H1 (cell line): ENCODE measurements at regions not wholly inside any gene's neighbourhood (a gene's known extent, or its start where the extent isn't known, plus 50 kb on each side); places are given as distances from the start of the nearest gene placed in this dataset.

ENCODE experiments used
- CTCF ChIA-PET: fragments of 300-600 bp; sonication (Branson Sonifier 250); formaldehyde crosslinking; loops from one replicate; lab custom pipeline; 2021; ENCODE audit not compliant: partially characterized antibody; lab: Charles Lee
- POLR2A ChIA-PET: fragments of 300-600 bp; sonication (Branson Sonifier 250); formaldehyde crosslinking; loops from one replicate; lab custom pipeline; 2021; ENCODE audit warnings: inconsistent platforms; ENCODE audit not compliant: partially characterized antibody; lab: Charles Lee
- DNase-seq, 2 experiments: peaks; one replicate each; pipeline versions ENCODE4 v3.0.0 to v3.0.0-alpha.2; 2010 to 2022; ENCODE audit warnings: low spot score in 2 of 2, low read depth in 1 of 2, mixed read lengths in 1 of 2
- FAIRE-seq: peaks from 2 replicates; lab custom pipeline; 2011; peaks lifted over from hg19 to GRCh38; lab: Jason Lieb, UNC
- H2AFZ ChIP-seq: 2 replicates; pipeline ENCODE4 v1.8.1; 2012; ENCODE audit warnings: low read length, inconsistent platforms
- H2AK5ac ChIP-seq: 2 replicates; pipeline ENCODE4 v1.6.1; 2013; ENCODE audit warnings: low read depth, low read length
- H2BK120ac ChIP-seq: replicated peaks from 2 replicates; pipeline ENCODE3; 2013; ENCODE audit warnings: low read depth, low read length, inconsistent platforms
- H2BK12ac ChIP-seq: 2 replicates; pipeline ENCODE4 v1.6.1; 2013; ENCODE audit warnings: low read depth, low read length
- H2BK15ac ChIP-seq: 2 replicates; pipeline ENCODE4 v1.6.1; 2013; ENCODE audit warnings: low read length
- H2BK20ac ChIP-seq: 2 replicates; pipeline ENCODE4 v1.6.1; 2013; ENCODE audit warnings: low read length
- H2BK5ac ChIP-seq: 2 replicates; pipeline ENCODE4 v1.6.1; 2013; ENCODE audit warnings: low read depth, low read length
- H3K14ac ChIP-seq: 2 replicates; pipeline ENCODE4 v1.6.1; 2013; ENCODE audit warnings: inconsistent platforms; ENCODE audit not compliant: insufficient read length
- H3K18ac ChIP-seq: 2 replicates; pipeline ENCODE4 v1.6.1; 2013; ENCODE audit warnings: low read length; ENCODE audit errors: extremely low read depth
- H3K23ac ChIP-seq: 2 replicates; pipeline ENCODE4 v1.6.1; 2013; ENCODE audit warnings: inconsistent platforms; ENCODE audit not compliant: insufficient read length
- H3K23me2 ChIP-seq: 2 replicates; pipeline ENCODE4 v1.6.1; 2013; ENCODE audit warnings: low read depth, low read length
- H3K27ac ChIP-seq: 2 replicates; pipeline ENCODE4 v1.6.1; 2011; ENCODE audit warnings: low read depth, low read length, inconsistent platforms
- H3K27me3 ChIP-seq, 4 experiments: replicated peaks in 1 of 4; 1 replicate in 1 of 4; 2 replicates in 3 of 4; pipeline versions ENCODE4 v1.6.1 to v1.8.1; 2011 to 2013; ENCODE audit warnings: low read length in 3 of 4, mild to moderate bottlenecking in 3 of 4, inconsistent platforms in 2 of 4, mixed read lengths in 2 of 4, moderate library complexity in 1 of 4; ENCODE audit not compliant: control insufficient read depth in 3 of 4, insufficient read depth in 3 of 4; ENCODE audit errors: extremely low read depth in 1 of 4
- H3K36me3 ChIP-seq, 4 experiments: 2 replicates each; pipeline versions ENCODE4 v1.6.1 to v1.8.1; 2011 to 2013; ENCODE audit warnings: mild to moderate bottlenecking in 4 of 4, low read length in 3 of 4, moderate library complexity in 2 of 4, control low read depth in 1 of 4, inconsistent platforms in 1 of 4; ENCODE audit not compliant: insufficient read depth in 4 of 4, control insufficient read depth in 2 of 4
- H3K4ac ChIP-seq: replicated peaks from 2 replicates; pipeline ENCODE3; 2013; ENCODE audit warnings: low read length, low read depth, mixed read lengths, inconsistent platforms; ENCODE audit not compliant: insufficient read length
- H3K4me1 ChIP-seq, 4 experiments: replicated peaks in 1 of 4; 1 replicate in 1 of 4; 2 replicates in 3 of 4; pipeline versions ENCODE4 v1.6.1 to v1.8.1; 2011 to 2013; ENCODE audit warnings: low read length in 3 of 4, inconsistent platforms in 2 of 4, mixed read lengths in 1 of 4; ENCODE audit not compliant: insufficient read depth in 4 of 4, control insufficient read depth in 3 of 4
- H3K4me2 ChIP-seq, 2 experiments: 2 replicates each; pipeline versions ENCODE4 v1.6.1 to v1.8.1; 2011 to 2013; ENCODE audit warnings: low read depth in 2 of 2, low read length in 2 of 2, control low read depth in 1 of 2, inconsistent platforms in 1 of 2, mild to moderate bottlenecking in 1 of 2; ENCODE audit not compliant: insufficient read depth in 1 of 2
- H3K4me3 ChIP-seq, 4 experiments: fragments of 200-600, 300-600 bp in 1 of 4; sonication (generic), shearing (Covaris generic), sonication (Bioruptor Twin) in 1 of 4; 2 replicates each; pipeline versions ENCODE4 v1.5.1 to v1.8.1; 2011 to 2016; ENCODE audit warnings: low read length in 4 of 4, low read depth in 3 of 4, control low read depth in 2 of 4, inconsistent platforms in 2 of 4, mild to moderate bottlenecking in 2 of 4, mixed read lengths in 1 of 4, moderate library complexity in 1 of 4; ENCODE audit not compliant: insufficient read depth in 2 of 4; ENCODE audit errors: extremely low read depth in 1 of 4
- H3K56ac ChIP-seq: replicated peaks from 2 replicates; pipeline ENCODE3; 2013; ENCODE audit warnings: low read depth, mild to moderate bottlenecking, mixed read lengths, low read length, inconsistent platforms; ENCODE audit not compliant: insufficient read length
- H3K79me1 ChIP-seq: 2 replicates; pipeline ENCODE4 v1.6.1; 2013; ENCODE audit warnings: low read depth, low read length, control low read depth
- H3K79me2 ChIP-seq, 2 experiments: 2 replicates each; pipeline versions ENCODE4 v1.6.1 to v1.8.1; 2012 to 2013; ENCODE audit warnings: low read length in 2 of 2, mild to moderate bottlenecking in 2 of 2, inconsistent platforms in 1 of 2; ENCODE audit not compliant: insufficient read depth in 2 of 2, control insufficient read depth in 1 of 2
- H3K9ac ChIP-seq, 4 experiments: replicated peaks in 1 of 4; 1 replicate in 1 of 4; 2 replicates in 3 of 4; pipeline versions ENCODE4 v1.6.1 to v1.8.1; 2011 to 2013; ENCODE audit warnings: low read depth in 3 of 4, low read length in 3 of 4, control low read depth in 2 of 4, mild to moderate bottlenecking in 2 of 4, moderate library complexity in 2 of 4, inconsistent platforms in 1 of 4; ENCODE audit errors: extremely low read depth in 1 of 4
- H3K9me3 ChIP-seq, 2 experiments: 2 replicates each; pipeline versions ENCODE4 v1.6.1 to v1.8.1; 2012 to 2013; ENCODE audit warnings: mild to moderate bottlenecking in 2 of 2, moderate library complexity in 2 of 2, control low read depth in 1 of 2, inconsistent platforms in 1 of 2, low read depth in 1 of 2, low read length in 1 of 2, mixed read lengths in 1 of 2; ENCODE audit not compliant: insufficient read depth in 2 of 2
- H4K20me1 ChIP-seq, 2 experiments: replicated peaks in 1 of 2; 2 replicates each; pipeline versions ENCODE3 to v1.8.1; 2011 to 2013; ENCODE audit warnings: inconsistent platforms in 2 of 2, low read length in 2 of 2, mild to moderate bottlenecking in 1 of 2; ENCODE audit not compliant: insufficient read depth in 2 of 2, control insufficient read depth in 1 of 2
- H4K5ac ChIP-seq: 2 replicates; pipeline ENCODE4 v1.6.1; 2013; ENCODE audit warnings: low read length, low read depth, mixed read lengths, inconsistent platforms; ENCODE audit not compliant: insufficient read length
- H4K8ac ChIP-seq: 2 replicates; pipeline ENCODE4 v1.8.0; 2013; ENCODE audit warnings: mild to moderate bottlenecking, moderate library complexity, low read length, inconsistent platforms; ENCODE audit not compliant: insufficient read depth; ENCODE audit errors: extremely low read depth
- H4K91ac ChIP-seq: replicated peaks from 2 replicates; pipeline ENCODE3; 2013; ENCODE audit warnings: low read length, mixed read lengths, inconsistent platforms; ENCODE audit not compliant: insufficient read length
- BRCA1 ChIP-seq: IDR thresholded peaks from 2 replicates; pipeline ENCODE4 v1.6.1; 2012; ENCODE audit warnings: low read depth, low read length, improper control_type of control experiment
- HDAC2 ChIP-seq, 2 experiments: fragments of 300-600 bp in 1 of 2; sonication (generic) in 1 of 2; IDR thresholded peaks; 2 replicates each; pipeline ENCODE4 v1.6.1; 2011 to 2012; ENCODE audit warnings: low read depth in 2 of 2, low read length in 2 of 2, mild to moderate bottlenecking in 2 of 2, moderate library complexity in 2 of 2, borderline replicate concordance in 1 of 2, inconsistent platforms in 1 of 2
- HDAC6 ChIP-seq: IDR thresholded peaks from one replicate; pipeline ENCODE4 v1.7.1; 2012; ENCODE audit warnings: low read depth, mild to moderate bottlenecking, inconsistent platforms, low read length, moderate library complexity
- KDM1A ChIP-seq: fragments of 200-600, 300-600 bp; sonication (generic); IDR thresholded peaks from 2 replicates; pipeline ENCODE4 v1.7.1; 2016; ENCODE audit warnings: mild to moderate bottlenecking, low read length, borderline replicate concordance
- KDM4A ChIP-seq: IDR thresholded peaks from one replicate; pipeline ENCODE4 v1.7.1; 2012; ENCODE audit warnings: low read depth, mild to moderate bottlenecking, moderate library complexity, low read length, inconsistent platforms; ENCODE audit not compliant: severe bottlenecking
- SRF ChIP-seq: IDR thresholded peaks from 2 replicates; pipeline ENCODE4 v1.6.1; 2011; ENCODE audit warnings: mild to moderate bottlenecking, low read depth, low read length, moderate library complexity
- TBP ChIP-seq: IDR thresholded peaks from 2 replicates; pipeline ENCODE4 v1.6.1; 2011; ENCODE audit warnings: low read depth, low read length, improper control_type of control experiment
- WGBS, 2 experiments: shearing (Covaris generic) in 1 of 2; methylation state at CpG; one replicate each; pipeline versions ENCODE4 v1.1.6 to v1.1.7; 2013 to 2015; ENCODE audit warnings: low lambda C conversion rate in 2 of 2, mixed read lengths in 2 of 2, inconsistent platforms in 1 of 2, low coverage in 1 of 2, missing lambda C conversion rate in 1 of 2; ENCODE audit not compliant: insufficient replicate concordance in 2 of 2, insufficient coverage in 1 of 2, insufficient read length in 1 of 2; ENCODE audit errors: extremely low coverage in 1 of 2, missing lambda C conversion rate in 1 of 2; 5-methylcytosine and 5-hydroxymethylcytosine counted together

DNA sequence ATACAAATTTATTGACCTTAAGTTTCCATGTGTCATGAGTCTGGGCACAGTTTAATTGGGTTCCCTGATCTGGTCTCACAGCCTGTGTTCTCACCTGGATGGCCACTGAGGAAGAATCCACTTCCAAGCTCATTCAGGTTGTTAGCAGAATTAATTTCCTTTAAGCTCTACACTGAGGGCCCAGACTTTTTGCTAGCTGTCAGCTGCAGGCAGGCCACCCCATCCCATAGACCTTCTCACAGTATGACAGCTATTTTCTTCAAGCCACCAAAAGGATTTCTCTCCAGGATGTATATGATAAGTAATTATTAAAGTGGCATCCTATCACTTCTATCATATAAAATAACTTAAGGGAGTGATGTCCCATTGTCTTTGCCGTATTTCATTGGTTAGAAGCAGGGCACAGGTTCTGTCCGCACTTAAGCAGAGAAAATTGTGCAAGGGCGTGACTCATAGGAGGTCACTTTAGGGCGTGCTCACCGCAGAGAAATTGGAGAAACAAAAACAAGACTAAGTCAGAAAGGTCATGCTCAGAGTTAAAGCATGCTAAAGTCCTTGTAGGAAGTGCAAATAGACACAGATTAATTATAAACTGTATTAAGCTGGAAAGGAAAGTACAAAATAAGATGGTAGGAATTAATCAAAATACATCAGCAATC, 109.9 kb downstream of the AHR start:
- no peak overlapping the region for H2BK5ac ChIP-seq
- H3K79me1 ChIP-seq: no peaks in the 10 kb centered on the region
- no peak overlapping the region for H2BK15ac ChIP-seq
- H3K56ac ChIP-seq: no peak overlapping the region
- no peak for FAIRE-seq
- H3K4me1 ChIP-seq: no peaks in the 10 kb centered on the region
- H3K9me3 ChIP-seq: no peaks in the 10 kb centered on the region
- no peak for TF ChIP-seq KDM4A
- TF ChIP-seq SRF: no peak
- no peak for TF ChIP-seq KDM1A
- no peak for TF ChIP-seq HDAC2 (IDR thresholded peaks at IDR 0.05; ENCODE audit: borderline replicate concordance in 1 of 2, low read depth in 2 of 2, low read length in 2 of 2)
- no peak for TF ChIP-seq TBP
- TF ChIP-seq BRCA1: no peak
- TF ChIP-seq HDAC6: no peak
- no peak overlapping the region for H3K4me2 ChIP-seq
- no peak for DNase-seq
- H2BK12ac ChIP-seq: no peak overlapping the region
- H3K14ac ChIP-seq: no peak overlapping the region
- no peak overlapping the region for H3K23ac ChIP-seq
- no peak overlapping the region for H3K4ac ChIP-seq
- H2BK120ac ChIP-seq: no peak overlapping the region
- no peak overlapping the region for H2AFZ ChIP-seq
- no peak overlapping the region for H3K9ac ChIP-seq
- no peaks in the 10 kb centered on the region for H4K20me1 ChIP-seq
- no peaks in the 10 kb centered on the region for H3K36me3 ChIP-seq
- H4K5ac ChIP-seq: no peak overlapping the region
- no peaks in the 10 kb centered on the region for H3K27me3 ChIP-seq
- POLR2A ChIA-PET: interaction anchor here (0.9 kb wide), 1 partner anchor 34 kb away, joined by 3 read pairs; no protein-coding TSS in a partner anchor
- 97% methylated on average over 5 of the region's 5 CpGs; no CpG with 5 or more reads in 1 of the 2 experiments for WGBS, 2 experiments
- H4K91ac ChIP-seq: no peak overlapping the region
- no peak overlapping the region for H3K4me3 ChIP-seq
- H3K18ac ChIP-seq: no peak overlapping the region
- CTCF ChIA-PET: interaction anchor here (0.7 to 2.2 kb wide), 2 partner anchors 107 to 425 kb away, joined by 3 to 6 read pairs; no protein-coding TSS in a partner anchor
- H4K8ac ChIP-seq: no peak overlapping the region
- no peak overlapping the region for H3K27ac ChIP-seq
- H2BK20ac ChIP-seq: no peak overlapping the region
- H3K23me2 ChIP-seq: no peaks in the 10 kb centered on the region
- no peak overlapping the region for H2AK5ac ChIP-seq
- no peaks in the 10 kb centered on the region for H3K79me2 ChIP-seq
